HepG2 (cell line): ENCODE measurements at regions not wholly inside any gene's neighbourhood (a gene's known extent, or its start where the extent isn't known, plus 50 kb on each side); places are given as distances from the start of the nearest gene placed in this dataset.

Experiments used
- ATAC-seq: fragments of 200-7000 bp; cut with Tn5 transposase; 3 replicates; pipeline ENCODE4 v1.9.1; 2020; ENCODE audit warnings: mild to moderate bottlenecking, moderate library complexity
- BruUV-seq: library from RNA; stranded (reverse); fragments of 400-500 nt; replicated peaks from 2 replicates; lab custom pipeline; 2021; lab: Mats Ljungman, UMichigan
- CTCF ChIA-PET: fragments of 300-600 bp; formaldehyde crosslinking; extraction: SDS; loops from one replicate; lab custom pipeline; 2021; ENCODE audit warnings: low total read pairs, inconsistent platforms, low intra/inter-chr PET ratio; lab: Yijun Ruan, JAX
- POLR2A ChIA-PET: fragments of 350-600 bp; sonication (Branson Sonifier 250); formaldehyde crosslinking; loops from one replicate; lab custom pipeline; 2020; ENCODE audit warnings: antibody characterized with exemption, inconsistent platforms; lab: Yijun Ruan, JAX
- DNase-seq: peaks from one replicate; pipeline ENCODE4 v3.0.0-alpha.2; 2015; ENCODE audit warnings: low spot score
- FAIRE-seq: peaks from 3 replicates; lab custom pipeline; 2011; peaks lifted over from hg19 to GRCh38; lab: Jason Lieb, UNC
- H2AFZ ChIP-seq: one replicate; pipeline ENCODE4 v1.6.1; 2011; ENCODE audit warnings: low read length, inconsistent platforms
- H3K27ac ChIP-seq: fragments of 300-600 bp; 3 replicates; pipeline ENCODE4 v1.8.0; 2011; ENCODE audit warnings: mixed run types, mild to moderate bottlenecking, mixed read lengths, low read length, inconsistent platforms; ENCODE audit not compliant: insufficient read depth; ENCODE audit errors: extremely low read length
- H3K27me3 ChIP-seq, 2 experiments: fragments of 200-600 bp in 1 of 2; 2 replicates in 1 of 2; 3 replicates in 1 of 2; pipeline versions ENCODE4 v1.6.0 to v1.8.0; 2011; ENCODE audit warnings: low read length in 2 of 2, mild to moderate bottlenecking in 2 of 2, moderate library complexity in 2 of 2, inconsistent platforms in 1 of 2; ENCODE audit not compliant: insufficient read depth in 2 of 2, control insufficient read depth in 1 of 2
- H3K36me3 ChIP-seq, 2 experiments: fragments of 200-600 bp in 1 of 2; replicated peaks in 1 of 2; 2 replicates in 1 of 2; 3 replicates in 1 of 2; pipeline versions ENCODE4 v1.5.1 to v1.8.0; 2011; ENCODE audit warnings: low read length in 2 of 2, inconsistent platforms in 1 of 2; ENCODE audit not compliant: insufficient read depth in 2 of 2, control insufficient read depth in 1 of 2
- H3K4me1 ChIP-seq: 2 replicates; pipeline ENCODE4 v1.5.1; 2012; ENCODE audit warnings: low read length, inconsistent platforms; ENCODE audit not compliant: insufficient read depth
- H3K4me2 ChIP-seq: 2 replicates; pipeline ENCODE4 v1.6.0; 2011; ENCODE audit warnings: low read depth, low read length, inconsistent platforms
- H3K4me3 ChIP-seq, 3 experiments: fragments of 200-600 bp in 1 of 3; sonication (generic), shearing (Covaris generic) in 1 of 3; replicated peaks in 1 of 3; 2 replicates each; pipeline ENCODE4 v1.5.1; 2011 to 2016; ENCODE audit warnings: low read length in 3 of 3, inconsistent platforms in 2 of 3, low read depth in 2 of 3, mild to moderate bottlenecking in 2 of 3, control low read depth in 1 of 3, mixed read lengths in 1 of 3; ENCODE audit not compliant: insufficient read depth in 1 of 3
- H3K79me2 ChIP-seq: one replicate; pipeline ENCODE4 v1.6.1; 2011; ENCODE audit warnings: low read length, inconsistent platforms; ENCODE audit not compliant: insufficient read depth
- H3K9ac ChIP-seq: 2 replicates; pipeline ENCODE4 v1.6.0; 2011; ENCODE audit warnings: mild to moderate bottlenecking, low read depth, low read length, inconsistent platforms; ENCODE audit not compliant: insufficient read depth
- H3K9me3 ChIP-seq: 2 replicates; pipeline ENCODE4 v1.5.1; 2012; ENCODE audit warnings: mild to moderate bottlenecking, low read length
- H4K20me1 ChIP-seq: 2 replicates; pipeline ENCODE4 v1.6.0; 2011; ENCODE audit warnings: inconsistent platforms, mild to moderate bottlenecking, low read length, moderate library complexity; ENCODE audit not compliant: insufficient read depth
- FOXC1 ChIP-seq: sonication (generic); formaldehyde crosslinking; IDR thresholded peaks from 2 replicates; pipeline ENCODE4 v1.8.0; 2022; ENCODE audit warnings: mild to moderate bottlenecking, missing genetic modification reagents, borderline replicate concordance
- FOXO1 ChIP-seq: sonication (generic); formaldehyde crosslinking; IDR thresholded peaks from 2 replicates; pipeline ENCODE4 v1.4.0; 2020; ENCODE audit warnings: missing genetic modification reagents
- HDAC2 ChIP-seq: sonication (generic); formaldehyde crosslinking; IDR thresholded peaks from 2 replicates; pipeline ENCODE4 v1.4.0; 2020; ENCODE audit warnings: missing genetic modification reagents
- IRF2 ChIP-seq: IDR thresholded peaks from 2 replicates; pipeline ENCODE4 v1.6.1; 2018; ENCODE audit warnings: missing genetic modification reagents, missing compliant biosample characterization
- KLF9 ChIP-seq: IDR thresholded peaks from 2 replicates; pipeline ENCODE4 v1.6.1; 2016; ENCODE audit warnings: low read depth
- MED8 ChIP-seq: sonication (generic); formaldehyde crosslinking; IDR thresholded peaks from 2 replicates; pipeline ENCODE4 v1.8.1; 2023; ENCODE audit warnings: mild to moderate bottlenecking, missing genetic modification reagents; ENCODE audit not compliant: insufficient replicate concordance
- PLSCR1 ChIP-seq: sonication (generic); formaldehyde crosslinking; IDR thresholded peaks from 2 replicates; pipeline ENCODE4 v1.5.0; 2020; ENCODE audit warnings: missing genetic modification reagents, mild to moderate bottlenecking, borderline replicate concordance
- TBP ChIP-seq: sonication (generic); formaldehyde crosslinking; IDR thresholded peaks from 2 replicates; pipeline ENCODE4 v1.5.0; 2020; ENCODE audit warnings: missing genetic modification reagents
- ZNF12 ChIP-seq: sonication (generic); formaldehyde crosslinking; IDR thresholded peaks from 2 replicates; pipeline ENCODE4 v1.5.0; 2020; ENCODE audit warnings: missing genetic modification reagents
- ZNF644 ChIP-seq: IDR thresholded peaks from 2 replicates; pipeline ENCODE4 v1.6.1; 2016; ENCODE audit warnings: low read depth
- ZNF652 ChIP-seq: IDR thresholded peaks from 2 replicates; pipeline ENCODE4 v1.6.1; 2016; ENCODE audit warnings: low read depth, borderline replicate concordance
- WGBS: methylation state at CpG from one replicate; pipeline ENCODE4 v1.1.6; 2017; ENCODE audit warnings: low lambda C conversion rate; 5-methylcytosine and 5-hydroxymethylcytosine counted together
- in situ Hi-C: cut with HindIII; loops from 2 replicates; pipeline ENCODE4 v1.10.0; 2017; ENCODE audit warnings: low pct_unique_long_range_greater_than_20kb; ENCODE audit not compliant: extremely low pct_ligation_motif_present
- intact Hi-C: fragments of 100-400 bp; cut with micrococcal nuclease; formaldehyde crosslinking; loops from one replicate; pipeline ENCODE4 v1.10.0; 2022; ENCODE audit not compliant: unreplicated experiment
- TF ChIP-seq, protein P1 (sequence below): sonication (generic); formaldehyde crosslinking; IDR thresholded peaks from one replicate; pipeline ENCODE4 v1.5.1; 2020; ENCODE audit warnings: mild to moderate bottlenecking, missing genetic modification reagents; ENCODE audit errors: not compliant biosample characterization

DNA sequence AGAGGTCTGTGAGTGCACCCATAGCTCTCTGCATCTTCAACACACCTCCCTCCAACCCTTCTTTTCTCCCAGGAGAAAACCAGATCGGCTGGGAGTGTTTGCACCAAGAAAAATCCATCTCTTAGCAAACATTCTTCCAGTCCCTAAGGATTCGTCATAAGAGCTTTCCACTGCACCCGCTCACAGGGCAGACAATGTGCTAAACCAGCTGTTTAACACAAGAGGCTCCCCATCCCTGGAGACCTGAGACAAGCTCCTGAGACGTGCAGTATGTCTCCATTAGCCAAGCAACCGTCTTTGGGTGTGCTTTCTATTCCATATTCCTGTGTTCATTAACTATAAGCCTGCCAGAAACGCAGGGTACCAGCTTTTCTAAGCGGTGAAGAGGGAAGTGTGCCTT, 93.6 kb upstream of the ZNF462 start:
- no peak for FAIRE-seq
- intact Hi-C loops, result no loop called here

More for the DNA sequence above, 93.6 kb upstream of the ZNF462 start:
- H3K79me2 ChIP-seq, result no peaks in the 10 kb centered on the region
- CTCF ChIA-PET, result no interaction called here
- ATAC-seq, result no peak
- H4K20me1 ChIP-seq, result no peaks in the 10 kb centered on the region
- no peak overlapping the region for H2AFZ ChIP-seq
- no peak overlapping the region for H3K4me3 ChIP-seq
- TF ChIP-seq FOXC1 (no peak), KLF9 (CRISPR knock-in tag) (no peak), HDAC2 (CRISPR knock-in tag) (no peak), PLSCR1 (CRISPR knock-in tag) (no peak), FOXO1 (CRISPR knock-in tag) (no peak), MED8 (CRISPR knock-in tag) (no peak), IRF2 (CRISPR knock-in tag) (no peak), ZNF12 (CRISPR knock-in tag) (no peak), TBP (no peak), ZNF652 (CRISPR knock-in tag) (no peak), ZNF644 (CRISPR knock-in tag) (no peak)
- TF ChIP-seq, protein P1, sequence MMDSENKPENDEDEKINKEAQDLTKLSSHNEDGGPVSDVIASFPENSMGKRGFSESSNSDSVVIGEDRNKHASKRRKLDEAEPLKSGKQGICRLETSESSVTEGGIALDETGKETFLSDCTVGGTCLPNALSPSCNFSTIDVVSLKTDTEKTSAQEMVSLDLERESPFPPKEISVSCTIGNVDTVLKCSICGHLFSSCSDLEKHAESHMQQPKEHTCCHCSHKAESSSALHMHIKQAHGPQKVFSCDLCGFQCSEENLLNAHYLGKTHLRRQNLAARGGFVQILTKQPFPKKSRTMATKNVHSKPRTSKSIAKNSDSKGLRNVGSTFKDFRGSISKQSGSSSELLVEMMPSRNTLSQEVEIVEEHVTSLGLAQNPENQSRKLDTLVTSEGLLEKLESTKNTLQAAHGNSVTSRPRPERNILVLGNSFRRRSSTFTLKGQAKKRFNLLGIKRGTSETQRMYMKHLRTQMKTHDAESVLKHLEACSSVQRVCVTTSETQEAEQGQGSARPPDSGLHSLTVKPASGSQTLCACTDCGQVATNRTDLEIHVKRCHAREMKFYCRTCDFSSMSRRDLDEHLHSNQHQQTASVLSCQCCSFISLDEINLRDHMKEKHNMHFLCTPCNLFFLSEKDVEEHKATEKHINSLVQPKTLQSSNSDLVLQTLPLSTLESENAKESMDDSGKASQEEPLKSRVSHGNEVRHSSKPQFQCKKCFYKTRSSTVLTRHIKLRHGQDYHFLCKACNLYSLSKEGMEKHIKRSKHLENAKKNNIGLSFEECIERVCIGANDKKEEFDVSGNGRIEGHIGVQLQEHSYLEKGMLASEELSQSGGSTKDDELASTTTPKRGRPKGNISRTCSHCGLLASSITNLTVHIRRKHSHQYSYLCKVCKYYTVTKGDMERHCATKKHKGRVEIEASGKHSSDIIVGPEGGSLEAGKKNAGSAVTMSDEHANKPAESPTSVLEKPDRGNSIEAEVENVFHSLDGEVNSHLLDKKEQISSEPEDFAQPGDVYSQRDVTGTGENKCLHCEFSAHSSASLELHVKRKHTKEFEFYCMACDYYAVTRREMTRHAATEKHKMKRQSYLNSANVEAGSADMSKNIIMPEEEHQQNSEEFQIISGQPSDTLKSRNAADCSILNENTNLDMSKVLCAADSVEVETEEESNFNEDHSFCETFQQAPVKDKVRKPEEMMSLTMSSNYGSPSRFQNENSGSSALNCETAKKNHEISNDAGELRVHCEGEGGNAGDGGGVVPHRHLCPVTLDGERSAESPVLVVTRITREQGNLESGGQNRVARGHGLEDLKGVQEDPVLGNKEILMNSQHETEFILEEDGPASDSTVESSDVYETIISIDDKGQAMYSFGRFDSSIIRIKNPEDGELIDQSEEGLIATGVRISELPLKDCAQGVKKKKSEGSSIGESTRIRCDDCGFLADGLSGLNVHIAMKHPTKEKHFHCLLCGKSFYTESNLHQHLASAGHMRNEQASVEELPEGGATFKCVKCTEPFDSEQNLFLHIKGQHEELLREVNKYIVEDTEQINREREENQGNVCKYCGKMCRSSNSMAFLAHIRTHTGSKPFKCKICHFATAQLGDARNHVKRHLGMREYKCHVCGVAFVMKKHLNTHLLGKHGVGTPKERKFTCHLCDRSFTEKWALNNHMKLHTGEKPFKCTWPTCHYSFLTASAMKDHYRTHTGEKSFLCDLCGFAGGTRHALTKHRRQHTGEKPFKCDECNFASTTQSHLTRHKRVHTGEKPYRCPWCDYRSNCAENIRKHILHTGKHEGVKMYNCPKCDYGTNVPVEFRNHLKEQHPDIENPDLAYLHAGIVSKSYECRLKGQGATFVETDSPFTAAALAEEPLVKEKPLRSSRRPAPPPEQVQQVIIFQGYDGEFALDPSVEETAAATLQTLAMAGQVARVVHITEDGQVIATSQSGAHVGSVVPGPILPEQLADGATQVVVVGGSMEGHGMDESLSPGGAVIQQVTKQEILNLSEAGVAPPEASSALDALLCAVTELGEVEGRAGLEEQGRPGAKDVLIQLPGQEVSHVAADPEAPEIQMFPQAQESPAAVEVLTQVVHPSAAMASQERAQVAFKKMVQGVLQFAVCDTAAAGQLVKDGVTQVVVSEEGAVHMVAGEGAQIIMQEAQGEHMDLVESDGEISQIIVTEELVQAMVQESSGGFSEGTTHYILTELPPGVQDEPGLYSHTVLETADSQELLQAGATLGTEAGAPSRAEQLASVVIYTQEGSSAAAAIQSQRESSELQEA (CRISPR knock-in tag), result no peak
- no TSS peak for BruUV-seq
- no peak for DNase-seq
- in situ Hi-C loops, result no loop called here
- H3K4me1 ChIP-seq, result no peaks in the 10 kb centered on the region
- H3K9me3 ChIP-seq, result no peaks in the 10 kb centered on the region
- H3K27me3 ChIP-seq, result peaks cover 0 to 1% of the 10 kb centered on the region in 2 experiments; a peak in 1 of 5 replicates
- no peak overlapping the region for H3K4me2 ChIP-seq
- no peak overlapping the region for H3K9ac ChIP-seq
- no peaks in the 10 kb centered on the region for H3K36me3 ChIP-seq
- H3K27ac ChIP-seq, result no peak overlapping the region
- 6% methylated on average over 7 of the region's 7 CpGs for WGBS
- POLR2A ChIA-PET, result no interaction called here
